GM21360 (cell line): ENCODE measurements at regions not wholly inside any gene's neighbourhood (a gene's known extent, or its start where the extent isn't known, plus 50 kb on each side); places are given as distances from the start of the nearest gene placed in this dataset.

Experiments
- ATAC-seq: cut with Tn5 transposase; IDR thresholded peaks from one replicate; pipeline ENCODE4 v1.9.1; 2021; ENCODE audit warnings: mild to moderate bottlenecking, moderate library complexity; ENCODE audit not compliant: unreplicated experiment

- ATAC-seq, result no peak
Measured at GRCh38 chr12:125303337-125303736, 238.1 kb downstream of the AACS start.

- ATAC-seq, result no peak
Measured at GRCh38 chr12:125304029-125304428, 238.8 kb downstream of the AACS start.

GRCh38 chr12:125305231-125305630, 240.0 kb downstream of the AACS start:
- no peak for ATAC-seq

- ATAC-seq, result no peak
Measured at GRCh38 chr12:125310461-125310860, 245.2 kb downstream of the AACS start.

- ATAC-seq, result no peak
Measured at GRCh38 chr12:125311050-125311449, 245.8 kb downstream of the AACS start.

- ATAC-seq, result no peak
Measured at GRCh38 chr12:125312471-125312870, 247.2 kb downstream of the AACS start.

GRCh38 chr12:125314051-125314755, 249.0 kb downstream of the AACS start:
- ATAC-seq, result no peak

- no peak for ATAC-seq
Measured at GRCh38 chr12:125315771-125316170, 250.5 kb downstream of the AACS start.

GRCh38 chr12:125320177-125320576, 254.9 kb downstream of the AACS start:
- ATAC-seq, result no peak

GRCh38 chr12:125324861-125325490, 259.7 kb downstream of the AACS start:
- ATAC-seq, result no peak

GRCh38 chr12:125329239-125330102, 264.2 kb downstream of the AACS start:
- no peak for ATAC-seq

GRCh38 chr12:125330645-125331341, 265.6 kb downstream of the AACS start:
- peak; percentile 80 for ATAC-seq

GRCh38 chr12:125331342-125332052, 266.3 kb downstream of the AACS start:
- ATAC-seq, result no peak

GRCh38 chr12:125332900-125333299, 267.7 kb downstream of the AACS start:
- ATAC-seq, result no peak

- no peak for ATAC-seq
Measured at GRCh38 chr12:125336246-125336645, 271.0 kb downstream of the AACS start.

- no peak for ATAC-seq
Measured at GRCh38 chr12:125340791-125341190, 275.6 kb downstream of the AACS start.

GRCh38 chr12:125341422-125341821, 276.2 kb downstream of the AACS start:
- ATAC-seq, result no peak

- no peak for ATAC-seq
Measured at GRCh38 chr12:125343649-125344048, 278.4 kb downstream of the AACS start.

- no peak for ATAC-seq
Measured at GRCh38 chr12:125346362-125346761, 281.1 kb downstream of the AACS start.

GRCh38 chr12:125351788-125352187, 286.6 kb downstream of the AACS start:
- no peak for ATAC-seq
